H1 (cell line): ENCODE measurements at regions not wholly inside any gene's neighbourhood (a gene's known extent, or its start where the extent isn't known, plus 50 kb on each side); places are given as distances from the start of the nearest gene placed in this dataset.

ENCODE experiments used
- CTBP2 ChIP-seq: IDR thresholded peaks from 2 replicates; pipeline ENCODE4 v1.7.0; 2011; ENCODE audit warnings: borderline replicate concordance, mild to moderate bottlenecking, moderate library complexity, mixed read lengths, low read length; ENCODE audit not compliant: insufficient read depth, insufficient read length
- HDAC2 ChIP-seq, 2 experiments: fragments of 300-600 bp in 1 of 2; sonication (generic) in 1 of 2; IDR thresholded peaks; 2 replicates each; pipeline ENCODE4 v1.6.1; 2011 to 2012; ENCODE audit warnings: low read depth in 2 of 2, low read length in 2 of 2, mild to moderate bottlenecking in 2 of 2, moderate library complexity in 2 of 2, borderline replicate concordance in 1 of 2, inconsistent platforms in 1 of 2
- MAX ChIP-seq: IDR thresholded peaks from 2 replicates; pipeline ENCODE4 v1.6.1; 2012; ENCODE audit warnings: inconsistent platforms
- POU5F1 ChIP-seq: IDR thresholded peaks from 2 replicates; pipeline ENCODE4 v1.6.1; 2011; ENCODE audit warnings: low read depth, mild to moderate bottlenecking, low read length, moderate library complexity
- RBBP5 ChIP-seq: IDR thresholded peaks from 2 replicates; pipeline ENCODE4 v1.7.1; 2012; ENCODE audit warnings: low read depth, mild to moderate bottlenecking, inconsistent platforms, low read length, moderate library complexity, borderline replicate concordance
- RXRA ChIP-seq: IDR thresholded peaks from 2 replicates; pipeline ENCODE4 v1.6.1; 2011; ENCODE audit warnings: low read depth, mild to moderate bottlenecking, low read length, moderate library complexity; ENCODE audit not compliant: insufficient read depth
- SIN3A ChIP-seq, 2 experiments: IDR thresholded peaks in 1 of 2; conservative IDR thresholded peaks in 1 of 2; 2 replicates each; pipeline ENCODE4 v1.6.1; 2011 to 2012; ENCODE audit warnings: low read length in 2 of 2, improper control_type of control experiment in 1 of 2, low read depth in 1 of 2, mild to moderate bottlenecking in 1 of 2
- TEAD4 ChIP-seq: IDR thresholded peaks from 2 replicates; pipeline ENCODE4 v1.6.1; 2012; ENCODE audit warnings: low read depth, low read length, inconsistent platforms, mixed read lengths
- YY1 ChIP-seq: IDR thresholded peaks from 2 replicates; pipeline ENCODE4 v1.6.1; 2011; ENCODE audit warnings: low read depth, mild to moderate bottlenecking, low read length
- TF ChIP-seq, protein P1 (sequence below): fragments of 300-600 bp; sonication (generic); IDR thresholded peaks from 2 replicates; pipeline ENCODE4 v1.7.1; 2012; ENCODE audit warnings: low read length, moderate library complexity, mild to moderate bottlenecking, inconsistent platforms; ENCODE audit not compliant: insufficient replicate concordance

GRCh38 chr2:176969642-176970359, 242.8 kb upstream of the HNRNPA3 start (continued):
- TF ChIP-seq, protein P1, sequence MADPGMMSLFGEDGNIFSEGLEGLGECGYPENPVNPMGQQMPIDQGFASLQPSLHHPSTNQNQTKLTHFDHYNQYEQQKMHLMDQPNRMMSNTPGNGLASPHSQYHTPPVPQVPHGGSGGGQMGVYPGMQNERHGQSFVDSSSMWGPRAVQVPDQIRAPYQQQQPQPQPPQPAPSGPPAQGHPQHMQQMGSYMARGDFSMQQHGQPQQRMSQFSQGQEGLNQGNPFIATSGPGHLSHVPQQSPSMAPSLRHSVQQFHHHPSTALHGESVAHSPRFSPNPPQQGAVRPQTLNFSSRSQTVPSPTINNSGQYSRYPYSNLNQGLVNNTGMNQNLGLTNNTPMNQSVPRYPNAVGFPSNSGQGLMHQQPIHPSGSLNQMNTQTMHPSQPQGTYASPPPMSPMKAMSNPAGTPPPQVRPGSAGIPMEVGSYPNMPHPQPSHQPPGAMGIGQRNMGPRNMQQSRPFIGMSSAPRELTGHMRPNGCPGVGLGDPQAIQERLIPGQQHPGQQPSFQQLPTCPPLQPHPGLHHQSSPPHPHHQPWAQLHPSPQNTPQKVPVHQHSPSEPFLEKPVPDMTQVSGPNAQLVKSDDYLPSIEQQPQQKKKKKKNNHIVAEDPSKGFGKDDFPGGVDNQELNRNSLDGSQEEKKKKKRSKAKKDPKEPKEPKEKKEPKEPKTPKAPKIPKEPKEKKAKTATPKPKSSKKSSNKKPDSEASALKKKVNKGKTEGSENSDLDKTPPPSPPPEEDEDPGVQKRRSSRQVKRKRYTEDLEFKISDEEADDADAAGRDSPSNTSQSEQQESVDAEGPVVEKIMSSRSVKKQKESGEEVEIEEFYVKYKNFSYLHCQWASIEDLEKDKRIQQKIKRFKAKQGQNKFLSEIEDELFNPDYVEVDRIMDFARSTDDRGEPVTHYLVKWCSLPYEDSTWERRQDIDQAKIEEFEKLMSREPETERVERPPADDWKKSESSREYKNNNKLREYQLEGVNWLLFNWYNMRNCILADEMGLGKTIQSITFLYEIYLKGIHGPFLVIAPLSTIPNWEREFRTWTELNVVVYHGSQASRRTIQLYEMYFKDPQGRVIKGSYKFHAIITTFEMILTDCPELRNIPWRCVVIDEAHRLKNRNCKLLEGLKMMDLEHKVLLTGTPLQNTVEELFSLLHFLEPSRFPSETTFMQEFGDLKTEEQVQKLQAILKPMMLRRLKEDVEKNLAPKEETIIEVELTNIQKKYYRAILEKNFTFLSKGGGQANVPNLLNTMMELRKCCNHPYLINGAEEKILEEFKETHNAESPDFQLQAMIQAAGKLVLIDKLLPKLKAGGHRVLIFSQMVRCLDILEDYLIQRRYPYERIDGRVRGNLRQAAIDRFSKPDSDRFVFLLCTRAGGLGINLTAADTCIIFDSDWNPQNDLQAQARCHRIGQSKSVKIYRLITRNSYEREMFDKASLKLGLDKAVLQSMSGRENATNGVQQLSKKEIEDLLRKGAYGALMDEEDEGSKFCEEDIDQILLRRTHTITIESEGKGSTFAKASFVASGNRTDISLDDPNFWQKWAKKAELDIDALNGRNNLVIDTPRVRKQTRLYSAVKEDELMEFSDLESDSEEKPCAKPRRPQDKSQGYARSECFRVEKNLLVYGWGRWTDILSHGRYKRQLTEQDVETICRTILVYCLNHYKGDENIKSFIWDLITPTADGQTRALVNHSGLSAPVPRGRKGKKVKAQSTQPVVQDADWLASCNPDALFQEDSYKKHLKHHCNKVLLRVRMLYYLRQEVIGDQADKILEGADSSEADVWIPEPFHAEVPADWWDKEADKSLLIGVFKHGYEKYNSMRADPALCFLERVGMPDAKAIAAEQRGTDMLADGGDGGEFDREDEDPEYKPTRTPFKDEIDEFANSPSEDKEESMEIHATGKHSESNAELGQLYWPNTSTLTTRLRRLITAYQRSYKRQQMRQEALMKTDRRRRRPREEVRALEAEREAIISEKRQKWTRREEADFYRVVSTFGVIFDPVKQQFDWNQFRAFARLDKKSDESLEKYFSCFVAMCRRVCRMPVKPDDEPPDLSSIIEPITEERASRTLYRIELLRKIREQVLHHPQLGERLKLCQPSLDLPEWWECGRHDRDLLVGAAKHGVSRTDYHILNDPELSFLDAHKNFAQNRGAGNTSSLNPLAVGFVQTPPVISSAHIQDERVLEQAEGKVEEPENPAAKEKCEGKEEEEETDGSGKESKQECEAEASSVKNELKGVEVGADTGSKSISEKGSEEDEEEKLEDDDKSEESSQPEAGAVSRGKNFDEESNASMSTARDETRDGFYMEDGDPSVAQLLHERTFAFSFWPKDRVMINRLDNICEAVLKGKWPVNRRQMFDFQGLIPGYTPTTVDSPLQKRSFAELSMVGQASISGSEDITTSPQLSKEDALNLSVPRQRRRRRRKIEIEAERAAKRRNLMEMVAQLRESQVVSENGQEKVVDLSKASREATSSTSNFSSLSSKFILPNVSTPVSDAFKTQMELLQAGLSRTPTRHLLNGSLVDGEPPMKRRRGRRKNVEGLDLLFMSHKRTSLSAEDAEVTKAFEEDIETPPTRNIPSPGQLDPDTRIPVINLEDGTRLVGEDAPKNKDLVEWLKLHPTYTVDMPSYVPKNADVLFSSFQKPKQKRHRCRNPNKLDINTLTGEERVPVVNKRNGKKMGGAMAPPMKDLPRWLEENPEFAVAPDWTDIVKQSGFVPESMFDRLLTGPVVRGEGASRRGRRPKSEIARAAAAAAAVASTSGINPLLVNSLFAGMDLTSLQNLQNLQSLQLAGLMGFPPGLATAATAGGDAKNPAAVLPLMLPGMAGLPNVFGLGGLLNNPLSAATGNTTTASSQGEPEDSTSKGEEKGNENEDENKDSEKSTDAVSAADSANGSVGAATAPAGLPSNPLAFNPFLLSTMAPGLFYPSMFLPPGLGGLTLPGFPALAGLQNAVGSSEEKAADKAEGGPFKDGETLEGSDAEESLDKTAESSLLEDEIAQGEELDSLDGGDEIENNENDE: no peak
- no peak for TF ChIP-seq RXRA
- TF ChIP-seq RBBP5: no peak
- no peak for TF ChIP-seq HDAC2 (IDR thresholded peaks at IDR 0.05; ENCODE audit: borderline replicate concordance in 1 of 2, low read depth in 2 of 2, low read length in 2 of 2)
- TF ChIP-seq CTBP2: no peak
- no peak for TF ChIP-seq POU5F1
- no peak for TF ChIP-seq SIN3A (conservative IDR thresholded peaks at IDR 0.05 in 1 of 2, IDR thresholded peaks at IDR 0.05 in 1 of 2; ENCODE audit: low read depth in 1 of 2, low read length in 2 of 2)
- TF ChIP-seq TEAD4: no peak
- no peak for TF ChIP-seq MAX
- no peak for TF ChIP-seq YY1
